Spleen (tissue), 7 donors: ENCODE measurements at regions not wholly inside any gene's neighbourhood (a gene's known extent, or its start where the extent isn't known, plus 50 kb on each side); places are given as distances from the start of the nearest gene placed in this dataset.

Experiments used
- CTCF ChIP-seq, 11 experiments: fragments of 200-600 bp in 7 of 11; fragments of 450-650 bp in 4 of 11; sonication (generic) in 4 of 11; IDR thresholded peaks in 8 of 11; conservative IDR thresholded peaks in 3 of 11; 1 replicate in 7 of 11; 2 replicates in 4 of 11; pipeline versions ENCODE4 v1.4.0 to v1.8.0; 2016 to 2021; ENCODE audit warnings: antibody characterized with exemption in 11 of 11, inconsistent platforms in 4 of 11, mild to moderate bottlenecking in 1 of 11
- POLR2AphosphoS5 ChIP-seq, 3 donors: sonication (generic); formaldehyde crosslinking; IDR thresholded peaks; one replicate each; pipeline ENCODE4 v1.5.1; 2017; ENCODE audit warnings: antibody characterized with exemption in 3 of 3
- donor health status: DM: no; HTN: no; CAD: no; lungs with moderate emphysema.
- donor health status: DM: no; HTN: no; CAD: no.
- donor health status: DM: no; HTN: no; CAD: no.

- TF ChIP-seq POLR2AphosphoS5 (IDR thresholded peaks at IDR 0.05) = no peak
- no peak for TF ChIP-seq CTCF (IDR thresholded peaks at IDR 0.05 in 8 of 11, conservative IDR thresholded peaks at IDR 0.05 in 3 of 11)
These were observed 386.5 kb upstream of the TCF4 start for GRCh38 chr18:55974521-55974920.
